Muscle layer of duodenum (tissue), 2 donors: ENCODE measurements at regions not wholly inside any gene's neighbourhood (a gene's known extent, or its start where the extent isn't known, plus 50 kb on each side); places are given as distances from the start of the nearest gene placed in this dataset.

Source experiments
- H3K27ac ChIP-seq: one replicate; pipeline ENCODE4 v1.7.0; 2013; ENCODE audit warnings: mild to moderate bottlenecking, low read length
- H3K27me3 ChIP-seq: one replicate; pipeline ENCODE4 v1.7.0; 2013; ENCODE audit warnings: low read depth, mild to moderate bottlenecking, control low read depth, low read length
- H3K36me3 ChIP-seq, 2 donors: one replicate each; pipeline ENCODE4 v1.7.0; 2013; ENCODE audit warnings: low read length in 2 of 2, control low read depth in 1 of 2, mild to moderate bottlenecking in 1 of 2; ENCODE audit not compliant: insufficient read depth in 2 of 2, control insufficient read depth in 1 of 2
- H3K4me1 ChIP-seq, 2 donors: one replicate each; pipeline ENCODE4 v1.7.0; 2013; ENCODE audit warnings: low read length in 2 of 2, mild to moderate bottlenecking in 2 of 2, control low read depth in 1 of 2, moderate library complexity in 1 of 2; ENCODE audit not compliant: insufficient read depth in 2 of 2, control insufficient read depth in 1 of 2
- H3K4me3 ChIP-seq, 2 donors: one replicate each; pipeline ENCODE4 v1.7.0; 2013; ENCODE audit warnings: low read length in 2 of 2, low read depth in 1 of 2, mild to moderate bottlenecking in 1 of 2
- H3K9me3 ChIP-seq, 2 donors: one replicate each; pipeline ENCODE4 v1.7.0; 2013; ENCODE audit warnings: low read length in 2 of 2, control low read depth in 1 of 2, mild to moderate bottlenecking in 1 of 2; ENCODE audit not compliant: control insufficient read depth in 1 of 2
- donor health status: healthy.

DNA sequence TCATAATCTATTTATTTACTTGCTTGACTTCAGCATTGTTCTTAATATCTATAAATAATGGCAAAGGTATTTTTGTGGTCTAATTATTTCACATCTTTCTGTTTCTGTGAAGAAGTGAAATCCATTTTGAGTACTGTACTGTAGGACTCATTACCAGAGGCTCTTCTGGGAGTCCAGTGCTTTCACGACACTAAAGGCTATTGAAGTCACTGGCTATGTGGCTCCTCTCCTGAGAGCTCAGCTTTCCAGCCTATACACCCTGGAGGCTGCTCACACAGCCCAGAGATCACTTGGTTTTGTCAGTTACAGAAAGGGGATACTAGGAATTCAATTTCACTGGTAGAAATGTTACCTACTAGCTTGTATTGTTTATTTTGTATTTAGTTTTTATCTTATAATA, 547.3 kb downstream of the TAF11L14 start:
- H3K4me3 ChIP-seq = no peak overlapping the region
- H3K36me3 ChIP-seq = no peaks in the 10 kb centered on the region
- no peak overlapping the region for H3K27ac ChIP-seq
- no peaks in the 10 kb centered on the region for H3K27me3 ChIP-seq
- peaks cover 0 to 4% of the 10 kb centered on the region in 2 donors for H3K9me3 ChIP-seq
- H3K4me1 ChIP-seq = no peaks in the 10 kb centered on the region

DNA sequence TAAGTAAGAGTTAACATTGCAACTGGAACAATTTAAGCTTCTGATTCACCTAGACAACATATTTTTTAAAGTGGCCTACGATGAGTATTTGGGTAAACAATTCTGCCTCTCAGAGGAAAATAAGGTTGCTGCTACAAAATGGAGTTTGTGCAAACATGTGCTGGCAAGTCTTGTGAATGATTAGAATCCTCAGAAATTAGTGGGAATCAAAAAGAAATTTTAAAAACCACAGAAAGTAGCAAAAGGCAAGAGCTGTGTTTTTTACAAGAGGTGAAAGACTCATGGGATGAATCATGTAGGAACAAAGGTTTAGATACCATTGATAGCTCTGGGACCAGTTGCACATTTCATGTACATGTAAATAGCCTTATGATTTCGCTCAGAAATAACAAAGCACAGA, 561.6 kb downstream of the TAF11L14 start:
- Histone ChIP-seq H3K27ac (no peak overlapping the region), H3K36me3 (no peaks in the 10 kb centered on the region), H3K4me1 (no peaks in the 10 kb centered on the region), H3K9me3 (peaks cover 0 to 6% of the 10 kb centered on the region in 2 donors), H3K27me3 (no peaks in the 10 kb centered on the region), H3K4me3 (no peak overlapping the region)

DNA sequence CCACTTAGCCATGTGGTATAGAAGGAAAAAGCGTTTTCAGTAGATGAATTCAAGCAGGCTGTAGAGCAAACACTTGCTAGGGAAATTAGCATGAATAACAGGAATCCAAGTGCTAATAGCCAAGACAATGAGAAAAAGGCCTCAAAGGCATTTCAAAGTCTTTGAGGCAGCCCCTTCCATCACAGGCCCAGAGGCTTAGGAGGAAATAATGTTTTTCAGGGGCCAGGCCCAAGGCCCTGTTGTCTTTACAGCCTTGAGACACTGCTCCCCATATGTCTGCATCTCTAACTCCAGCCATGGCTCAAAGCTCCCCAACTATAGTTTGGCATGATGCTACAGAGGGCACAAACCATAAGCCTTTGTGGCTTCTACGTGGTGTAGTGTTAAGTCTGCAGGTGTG, 563.5 kb downstream of the TAF11L14 start:
- no peaks in the 10 kb centered on the region for H3K36me3 ChIP-seq
- no peaks in the 10 kb centered on the region for H3K4me1 ChIP-seq
- peaks cover 0 to 6% of the 10 kb centered on the region in 2 donors for H3K9me3 ChIP-seq
- H3K27me3 ChIP-seq = no peaks in the 10 kb centered on the region
- H3K4me3 ChIP-seq = no peak overlapping the region
- H3K27ac ChIP-seq = no peak overlapping the region

DNA sequence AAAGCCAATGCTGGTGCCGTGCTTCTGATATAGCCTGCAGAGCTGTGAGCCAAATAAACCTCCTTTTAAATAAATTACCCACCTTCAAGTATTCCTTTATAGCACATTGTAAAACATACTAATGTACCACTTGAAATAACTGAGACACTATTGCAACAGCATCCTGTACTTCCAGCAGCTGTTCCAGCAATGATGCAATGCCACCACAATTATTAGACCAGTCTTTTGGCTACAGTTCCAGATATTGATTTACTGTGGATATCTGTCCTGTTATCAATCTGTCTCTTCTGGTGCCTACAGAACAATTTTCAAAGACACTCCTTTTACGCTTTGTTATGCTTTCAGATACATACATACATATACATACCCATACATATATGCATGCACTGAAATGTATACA, 567.9 kb downstream of the TAF11L14 start:
- H3K27me3 ChIP-seq = no peaks in the 10 kb centered on the region
- H3K4me3 ChIP-seq = no peak overlapping the region
- no peaks in the 10 kb centered on the region for H3K4me1 ChIP-seq
- no peak overlapping the region for H3K27ac ChIP-seq
- H3K9me3 ChIP-seq = peaks cover 0 to 11% of the 10 kb centered on the region in 2 donors
- no peaks in the 10 kb centered on the region for H3K36me3 ChIP-seq

DNA sequence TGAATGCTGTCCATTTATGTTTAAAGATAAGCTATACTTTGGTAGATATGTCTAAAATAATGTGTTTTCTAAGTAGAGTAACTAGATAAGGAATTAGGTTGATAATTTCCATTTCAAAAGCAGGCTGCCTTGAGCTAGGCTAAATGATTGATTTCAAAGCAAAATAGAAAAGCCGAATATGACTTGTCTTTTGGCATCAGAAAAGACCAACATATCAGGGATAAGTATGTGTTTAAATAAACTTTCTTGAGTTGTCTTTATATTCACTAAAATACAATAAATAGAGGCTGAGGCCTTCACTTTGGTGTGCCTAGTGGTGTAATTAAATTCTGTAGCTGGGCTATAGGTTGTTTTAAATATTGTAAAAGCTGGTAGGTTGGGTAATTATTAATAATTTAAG, 569.0 kb downstream of the TAF11L14 start:
- H3K27ac ChIP-seq = no peak overlapping the region
- H3K4me3 ChIP-seq = no peak overlapping the region
- no peaks in the 10 kb centered on the region for H3K36me3 ChIP-seq
- no peaks in the 10 kb centered on the region for H3K4me1 ChIP-seq
- peaks cover 0 to 5% of the 10 kb centered on the region in 2 donors for H3K9me3 ChIP-seq
- no peaks in the 10 kb centered on the region for H3K27me3 ChIP-seq

DNA sequence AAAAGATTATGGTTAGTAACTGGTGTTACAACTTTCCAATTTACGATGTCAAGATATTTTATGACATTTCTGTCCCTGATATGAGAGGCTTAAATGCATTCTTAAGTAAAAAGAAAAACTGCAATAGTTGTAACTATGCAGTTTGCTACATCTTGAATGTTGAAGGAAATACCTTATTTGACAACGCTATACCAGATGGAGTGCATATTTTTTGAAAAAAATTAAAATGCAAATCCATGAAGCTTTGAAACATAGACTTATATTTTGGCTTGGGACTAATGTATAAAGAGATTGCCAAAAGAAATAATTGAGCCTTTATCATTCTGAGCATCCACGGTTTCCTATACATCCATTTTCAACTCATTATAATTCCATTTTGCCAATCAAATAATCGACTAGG, 579.4 kb downstream of the TAF11L14 start:
- Histone ChIP-seq H3K4me1 (no peaks in the 10 kb centered on the region), H3K9me3 (no peaks in the 10 kb centered on the region), H3K36me3 (no peaks in the 10 kb centered on the region), H3K27ac (no peak overlapping the region), H3K27me3 (no peaks in the 10 kb centered on the region), H3K4me3 (no peak overlapping the region)

DNA sequence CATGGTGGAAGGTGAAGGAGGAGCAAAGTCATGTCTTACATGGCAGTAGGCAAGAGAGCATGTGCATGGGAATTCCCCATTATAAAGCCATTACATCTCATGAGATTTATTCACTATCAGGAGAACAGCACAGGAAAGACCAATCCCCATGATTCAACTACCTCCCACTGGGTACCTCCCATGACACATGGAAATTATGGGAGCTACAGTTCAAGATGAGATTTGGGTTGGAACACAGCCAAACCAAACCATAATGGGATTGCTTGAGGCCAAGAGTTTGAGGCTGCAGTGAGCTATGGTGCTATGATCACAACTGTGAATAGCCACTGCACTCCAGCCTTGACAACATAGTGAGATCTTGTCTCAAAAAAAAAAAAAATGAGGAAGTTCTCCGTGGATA, 581.8 kb downstream of the TAF11L14 start:
- no peak overlapping the region for H3K4me3 ChIP-seq
- no peaks in the 10 kb centered on the region for H3K9me3 ChIP-seq
- H3K4me1 ChIP-seq = no peaks in the 10 kb centered on the region
- H3K27me3 ChIP-seq = no peaks in the 10 kb centered on the region
- H3K27ac ChIP-seq = no peak overlapping the region
- no peaks in the 10 kb centered on the region for H3K36me3 ChIP-seq

DNA sequence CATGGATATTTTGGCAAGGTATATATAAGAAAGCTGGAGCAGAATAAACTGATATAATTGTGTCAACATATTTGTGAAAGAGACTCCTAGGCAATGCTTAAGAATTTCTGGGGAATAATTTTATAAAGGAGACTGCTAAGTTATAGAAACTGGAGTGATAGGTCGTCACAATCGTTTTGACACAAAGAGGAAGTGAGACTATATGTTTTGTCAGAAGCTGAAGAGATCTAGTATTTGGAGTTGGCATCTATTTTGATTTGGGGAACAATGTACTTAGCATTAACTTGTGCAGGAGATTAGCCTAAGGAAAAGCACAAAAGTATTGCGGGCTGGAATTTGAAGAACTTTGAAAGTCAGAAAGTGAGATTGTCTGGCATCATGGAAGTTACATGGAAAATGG, 582.5 kb downstream of the TAF11L14 start:
- H3K4me1 ChIP-seq = no peaks in the 10 kb centered on the region
- no peak overlapping the region for H3K27ac ChIP-seq
- H3K4me3 ChIP-seq = no peak overlapping the region
- no peaks in the 10 kb centered on the region for H3K27me3 ChIP-seq
- H3K36me3 ChIP-seq = no peaks in the 10 kb centered on the region
- H3K9me3 ChIP-seq = no peaks in the 10 kb centered on the region

DNA sequence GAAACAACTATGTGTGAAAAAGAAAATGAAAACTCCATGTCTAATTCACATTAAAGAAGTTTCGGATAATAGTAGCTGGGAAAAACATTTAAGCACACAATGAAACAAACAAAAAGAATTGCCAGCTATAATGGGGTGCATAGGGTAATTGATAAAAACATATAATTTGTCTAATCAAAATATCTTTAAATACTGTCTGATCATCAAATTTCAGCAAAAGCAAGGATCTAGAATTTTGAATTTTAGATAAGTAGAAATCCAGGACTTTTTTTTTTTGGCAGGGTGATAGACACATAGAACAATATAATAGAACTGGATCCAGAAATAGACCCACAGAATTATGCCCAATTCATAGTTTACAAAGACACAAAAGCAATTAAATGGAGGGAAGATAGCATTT, 585.0 kb downstream of the TAF11L14 start:
- no peaks in the 10 kb centered on the region for H3K4me1 ChIP-seq
- no peak overlapping the region for H3K4me3 ChIP-seq
- H3K27ac ChIP-seq = no peak overlapping the region
- H3K9me3 ChIP-seq = no peaks in the 10 kb centered on the region
- H3K36me3 ChIP-seq = no peaks in the 10 kb centered on the region
- no peaks in the 10 kb centered on the region for H3K27me3 ChIP-seq

DNA sequence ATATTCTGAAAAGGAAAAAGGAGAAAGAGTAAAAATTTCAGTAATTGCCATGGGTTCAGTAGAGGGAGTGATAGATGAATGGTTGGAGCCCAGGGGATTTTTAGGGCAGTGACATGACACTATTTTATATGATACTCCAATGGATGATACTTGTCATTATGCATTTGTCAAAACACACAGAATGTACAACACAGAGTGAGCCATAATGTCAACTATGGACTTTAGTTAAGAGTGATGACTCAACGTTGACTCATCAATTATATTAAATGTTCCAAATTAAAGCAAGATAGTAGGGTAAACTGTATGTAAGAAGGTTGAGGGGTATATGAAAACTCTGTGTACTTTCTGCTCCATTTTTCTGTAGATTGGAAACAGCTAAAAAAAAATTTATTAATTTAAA, 586.4 kb downstream of the TAF11L14 start:
- Histone ChIP-seq H3K36me3 (no peaks in the 10 kb centered on the region), H3K4me3 (no peak overlapping the region), H3K4me1 (no peaks in the 10 kb centered on the region), H3K9me3 (no peaks in the 10 kb centered on the region), H3K27ac (no peak overlapping the region), H3K27me3 (no peaks in the 10 kb centered on the region)

DNA sequence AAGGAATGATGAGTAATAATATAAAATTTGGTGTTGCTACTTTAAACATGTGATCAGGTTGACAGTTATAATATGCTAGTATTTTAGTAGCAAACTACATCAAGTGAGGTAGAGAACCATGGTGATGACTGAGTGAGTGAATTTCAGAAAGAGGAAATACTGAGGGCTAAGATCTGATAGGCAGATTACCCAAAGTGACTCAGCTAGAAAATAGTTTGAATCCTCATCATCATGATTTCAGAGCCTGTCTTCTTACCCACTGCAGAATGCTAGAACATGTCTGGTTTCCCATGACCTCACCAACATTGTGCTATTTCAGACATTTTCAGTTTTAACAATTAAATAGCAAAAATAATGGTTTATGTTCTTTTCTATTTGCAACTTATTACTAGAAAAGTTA, 602.1 kb downstream of the TAF11L14 start:
- Histone ChIP-seq H3K27me3 (no peaks in the 10 kb centered on the region), H3K9me3 (peaks cover 0 to 3% of the 10 kb centered on the region in 2 donors), H3K4me3 (no peak overlapping the region), H3K36me3 (no peaks in the 10 kb centered on the region), H3K4me1 (no peaks in the 10 kb centered on the region), H3K27ac (no peak overlapping the region)

DNA sequence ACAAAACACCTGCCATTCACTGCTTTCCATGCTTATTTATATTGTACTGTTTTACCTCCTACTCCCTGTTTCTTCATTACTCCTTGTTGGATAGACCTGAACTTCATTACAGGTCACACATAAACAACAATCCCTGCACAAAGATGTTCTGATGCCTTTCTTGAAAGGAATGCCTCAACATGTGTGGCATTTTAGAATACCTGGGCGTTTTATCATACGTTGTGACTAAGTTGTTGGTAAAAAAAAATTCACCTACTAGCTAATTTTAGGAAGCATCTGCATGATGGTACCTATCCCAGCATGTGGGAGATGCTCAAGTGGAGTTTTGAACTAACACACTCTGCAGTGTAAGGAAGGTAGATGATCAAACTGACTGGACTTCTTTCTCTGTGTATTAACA, 604.1 kb downstream of the TAF11L14 start:
- H3K36me3 ChIP-seq = no peaks in the 10 kb centered on the region
- H3K4me1 ChIP-seq = no peaks in the 10 kb centered on the region
- H3K4me3 ChIP-seq = no peak overlapping the region
- no peak overlapping the region for H3K27ac ChIP-seq
- peaks cover 0 to 3% of the 10 kb centered on the region in 2 donors for H3K9me3 ChIP-seq
- H3K27me3 ChIP-seq = no peaks in the 10 kb centered on the region
